WTC11 (cell line): ENCODE measurements at regions not wholly inside any gene's neighbourhood (a gene's known extent, or its start where the extent isn't known, plus 50 kb on each side); places are given as distances from the start of the nearest gene placed in this dataset.

Experiments
- ATAC-seq: fragments of 200-7000 bp; cut with Tn5 transposase; 2 replicates; pipeline ENCODE4 v1.10.0; 2021; ENCODE audit warnings: mild to moderate bottlenecking, moderate library complexity
- CTCF ChIA-PET: fragments of 300-600 bp; sonication (Branson Sonifier 250); formaldehyde crosslinking; loops from one replicate; lab custom pipeline; 2021; ENCODE audit warnings: antibody characterized with exemption; lab: Charles Lee
- POLR2A ChIA-PET: fragments of 350-600 bp; sonication (Branson Sonifier 250); formaldehyde crosslinking; loops from one replicate; lab custom pipeline; 2021; ENCODE audit warnings: antibody characterized with exemption; lab: Charles Lee
- DNase-seq: peaks from one replicate; pipeline ENCODE4 v3.0.0; 2021; ENCODE audit warnings: low spot score
- H3K27ac Mint-ChIP-seq: 2 replicates; pipeline ENCODE4 v1.8.0; 2021; ENCODE audit warnings: mixed read lengths
- H3K27me3 Mint-ChIP-seq: 2 replicates; pipeline ENCODE4 v1.8.0; 2021; ENCODE audit warnings: low read depth, mild to moderate bottlenecking, moderate library complexity, mixed read lengths
- H3K36me3 Mint-ChIP-seq: 2 replicates; pipeline ENCODE4 v1.8.0; 2021; ENCODE audit warnings: mixed read lengths
- H3K4me1 Mint-ChIP-seq: 2 replicates; pipeline ENCODE4 v1.8.0; 2022; ENCODE audit warnings: mixed read lengths
- H3K4me3 Mint-ChIP-seq: 2 replicates; pipeline ENCODE4 v1.8.0; 2021; ENCODE audit warnings: mild to moderate bottlenecking, moderate library complexity, mixed read lengths
- H3K9me3 Mint-ChIP-seq: 2 replicates; pipeline ENCODE4 v1.8.0; 2021; ENCODE audit warnings: mixed read lengths
- AFF4 ChIP-seq: sonication (generic); formaldehyde crosslinking; IDR thresholded peaks from 2 replicates; pipeline ENCODE4 v1.8.1; 2023; ENCODE audit warnings: mild to moderate bottlenecking, missing genetic modification reagents, borderline replicate concordance
- AR ChIP-seq: fragments of 250-450 bp; sonication (Bioruptor Pico); IDR thresholded peaks from 2 replicates; pipeline ENCODE4 v1.9.0; 2021; ENCODE audit warnings: mild to moderate bottlenecking
- ATF1 ChIP-seq: sonication (generic); formaldehyde crosslinking; IDR thresholded peaks from 2 replicates; pipeline ENCODE4 v1.8.1; 2023; ENCODE audit warnings: mild to moderate bottlenecking, moderate library complexity, missing genetic modification reagents
- ATF2 ChIP-seq: sonication (generic); formaldehyde crosslinking; IDR thresholded peaks from 2 replicates; pipeline ENCODE4 v1.8.1; 2022; ENCODE audit warnings: low read depth, missing genetic modification reagents, borderline replicate concordance
- CBFB ChIP-seq: sonication (generic); formaldehyde crosslinking; IDR thresholded peaks from 2 replicates; pipeline ENCODE4 v1.8.1; 2022; ENCODE audit warnings: mild to moderate bottlenecking, low read depth, missing genetic modification reagents
- E2F1 ChIP-seq: sonication (generic); formaldehyde crosslinking; IDR thresholded peaks from 2 replicates; pipeline ENCODE4 v1.8.0; 2022; ENCODE audit warnings: mild to moderate bottlenecking, missing genetic modification reagents
- ERG ChIP-seq: fragments of 250-450 bp; sonication (Bioruptor Pico); IDR thresholded peaks from 2 replicates; pipeline ENCODE4 v1.8.0; 2021; ENCODE audit warnings: mild to moderate bottlenecking
- ETV6 ChIP-seq: sonication (generic); formaldehyde crosslinking; IDR thresholded peaks from 2 replicates; pipeline ENCODE4 v1.8.1; 2022; ENCODE audit warnings: mild to moderate bottlenecking, missing genetic modification reagents
- FOXK1 ChIP-seq: sonication (generic); formaldehyde crosslinking; IDR thresholded peaks from 2 replicates; pipeline ENCODE4 v1.8.0; 2022; ENCODE audit warnings: mild to moderate bottlenecking, moderate library complexity, missing genetic modification reagents
- FOXP1 ChIP-seq: sonication (generic); formaldehyde crosslinking; IDR thresholded peaks from 2 replicates; pipeline ENCODE4 v1.8.0; 2022; ENCODE audit warnings: missing genetic modification reagents, mild to moderate bottlenecking, moderate library complexity, borderline replicate concordance
- GRHL2 ChIP-seq: fragments of 250-450 bp; sonication (Bioruptor Pico); IDR thresholded peaks from 2 replicates; pipeline ENCODE4 v1.8.0; 2022; ENCODE audit warnings: mild to moderate bottlenecking, moderate library complexity; ENCODE audit not compliant: insufficient replicate concordance, severe bottlenecking
- GTF2I ChIP-seq: fragments of 250-450 bp; sonication (Bioruptor Pico); conservative IDR thresholded peaks from 2 replicates; pipeline ENCODE4 v1.4.0; 2021; ENCODE audit warnings: mild to moderate bottlenecking
- IRF1 ChIP-seq: sonication (generic); formaldehyde crosslinking; IDR thresholded peaks from 2 replicates; pipeline ENCODE4 v1.8.0; 2023; ENCODE audit warnings: missing genetic modification reagents
- JUN ChIP-seq: sonication (generic); formaldehyde crosslinking; IDR thresholded peaks from 2 replicates; pipeline ENCODE4 v1.8.0; 2023; ENCODE audit warnings: mild to moderate bottlenecking, missing genetic modification reagents
- PRDM15 ChIP-seq: sonication (generic); formaldehyde crosslinking; IDR thresholded peaks from 2 replicates; pipeline ENCODE4 v1.8.0; 2022; ENCODE audit warnings: missing genetic modification reagents
- PRRX2 ChIP-seq: fragments of 250-450 bp; sonication (Bioruptor Pico); IDR thresholded peaks from 2 replicates; pipeline ENCODE4 v1.8.0; 2021; ENCODE audit warnings: mild to moderate bottlenecking
- SMAD4 ChIP-seq: sonication (generic); formaldehyde crosslinking; IDR thresholded peaks from 2 replicates; pipeline ENCODE4 v1.8.0; 2022; ENCODE audit warnings: mild to moderate bottlenecking, missing genetic modification reagents
- TEAD4 ChIP-seq: sonication (generic); formaldehyde crosslinking; IDR thresholded peaks from 2 replicates; pipeline ENCODE4 v1.8.0; 2022; ENCODE audit warnings: mild to moderate bottlenecking, missing genetic modification reagents
- USF1 ChIP-seq: sonication (generic); formaldehyde crosslinking; IDR thresholded peaks from 2 replicates; pipeline ENCODE4 v1.8.0; 2022; ENCODE audit warnings: mild to moderate bottlenecking, missing genetic modification reagents
- ZNF317 ChIP-seq: sonication (generic); formaldehyde crosslinking; IDR thresholded peaks from 2 replicates; pipeline ENCODE4 v1.8.1; 2023; ENCODE audit warnings: low read depth, mild to moderate bottlenecking, moderate library complexity, missing genetic modification reagents, borderline replicate concordance

- peaks cover 12% of the 10 kb centered on the region for H3K36me3 Mint-ChIP-seq
- H3K9me3 Mint-ChIP-seq: peaks cover 33% of the 10 kb centered on the region
- TF ChIP-seq CBFB (no peak), AFF4 (CRISPR knock-in tag) (no peak)
- DNase-seq (no peak), ATAC-seq (no peak)
- H3K4me3 Mint-ChIP-seq: no peak overlapping the region
- no peak overlapping the region for H3K27ac Mint-ChIP-seq
- ChIA-PET CTCF (no interaction called here), POLR2A (no interaction called here)
- H3K4me1 Mint-ChIP-seq: no peaks in the 10 kb centered on the region
- 0 out of 2 replicates have a peak, but pooled peaks cover 3% of the 10 kb centered on the region for H3K27me3 Mint-ChIP-seq
Observed at GRCh38 chr6:65948062-65948461, 241.0 kb upstream of the EYS start.

GRCh38 chr6:65943548-65943947 is 236.5 kb upstream of the EYS start:
- Mint-ChIP-seq H3K27me3 (0 out of 2 replicates have a peak, but pooled peaks cover 3% of the 10 kb centered on the region), H3K27ac (no peak overlapping the region), H3K9me3 (peaks cover 40% of the 10 kb centered on the region), H3K4me3 (no peak overlapping the region), H3K36me3 (peaks cover 13% of the 10 kb centered on the region), H3K4me1 (no peaks in the 10 kb centered on the region)
- ChIA-PET CTCF (no interaction called here), POLR2A (no interaction called here)
- DNase-seq (no peak), ATAC-seq (no peak)
- TF ChIP-seq IRF1 (CRISPR knock-in tag) (no peak), SMAD4 (CRISPR knock-in tag) (no peak), GRHL2 (CRISPR knock-in tag) (no peak), FOXK1 (no peak), TEAD4 (CRISPR knock-in tag) (no peak), PRDM15 (CRISPR knock-in tag) (no peak), AR (CRISPR knock-in tag) (no peak), ERG (CRISPR knock-in tag) (no peak), ATF2 (CRISPR knock-in tag) (no peak), USF1 (CRISPR knock-in tag) (no peak), GTF2I (no peak), ZNF317 (CRISPR knock-in tag) (no peak), ETV6 (CRISPR knock-in tag) (no peak), E2F1 (CRISPR knock-in tag) (no peak), PRRX2 (no peak), FOXP1 (CRISPR knock-in tag) (no peak), JUN (CRISPR knock-in tag) (no peak), ATF1 (CRISPR knock-in tag) (no peak)
